GM19397 (cell line): ENCODE measurements at regions not wholly inside any gene's neighbourhood (a gene's known extent, or its start where the extent isn't known, plus 50 kb on each side); places are given as distances from the start of the nearest gene placed in this dataset.

Source experiments
- ATAC-seq: cut with Tn5 transposase; IDR thresholded peaks from one replicate; pipeline ENCODE4 v1.9.1; 2021; ENCODE audit warnings: mild to moderate bottlenecking, moderate library complexity; ENCODE audit not compliant: unreplicated experiment

DNA sequence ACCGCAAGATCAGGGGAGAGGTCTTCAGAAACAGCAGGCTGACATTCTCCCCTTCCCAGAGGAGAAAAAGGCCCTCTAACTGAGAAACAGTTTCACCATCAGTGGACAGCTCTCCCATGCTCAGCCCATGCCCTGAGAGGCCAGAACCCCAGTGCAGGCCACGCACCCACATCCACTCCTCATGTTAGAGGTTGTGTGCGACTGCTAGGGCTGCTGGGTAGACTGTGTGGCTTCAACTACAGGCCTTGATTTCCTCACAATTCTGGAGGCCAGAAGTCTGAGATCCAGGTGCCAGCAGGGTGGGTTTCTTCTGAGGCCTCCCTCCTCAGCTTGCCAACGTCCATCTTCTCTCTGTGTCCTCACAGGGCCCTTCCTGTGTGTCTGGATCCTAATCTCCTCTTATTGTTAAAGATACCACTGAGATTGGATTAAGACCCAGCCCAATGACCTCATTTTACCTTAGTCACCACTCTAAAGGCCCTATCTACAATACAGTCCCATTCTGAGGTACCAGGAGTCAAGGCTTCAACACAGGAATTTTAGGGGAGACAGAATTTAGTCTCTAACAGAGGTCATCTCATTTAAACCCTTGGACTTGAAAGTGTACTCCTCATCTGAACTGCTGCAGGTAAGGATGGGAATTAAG is 67.7 kb upstream of the CD93 start:
- ATAC-seq = no peak

DNA sequence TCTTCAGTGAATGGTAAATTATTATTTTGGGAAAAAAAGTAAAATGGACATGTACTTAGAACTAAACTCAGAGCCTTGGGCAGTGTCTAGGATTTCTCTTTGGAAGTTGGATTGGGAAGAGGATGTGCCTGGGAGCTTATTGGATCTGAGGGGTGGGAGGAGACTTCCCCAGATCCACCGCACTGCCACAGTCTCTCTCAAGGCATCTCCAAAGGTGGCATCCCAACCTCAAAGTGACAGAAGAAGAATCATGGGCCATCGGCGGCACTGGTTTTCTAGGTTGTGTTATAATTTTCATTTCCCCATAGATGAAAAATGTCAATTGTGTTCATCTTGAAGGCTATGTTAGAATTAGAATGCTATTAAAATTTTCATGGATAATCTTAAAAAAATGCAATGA is 66.8 kb upstream of the CD93 start:
- ATAC-seq = no peak

DNA sequence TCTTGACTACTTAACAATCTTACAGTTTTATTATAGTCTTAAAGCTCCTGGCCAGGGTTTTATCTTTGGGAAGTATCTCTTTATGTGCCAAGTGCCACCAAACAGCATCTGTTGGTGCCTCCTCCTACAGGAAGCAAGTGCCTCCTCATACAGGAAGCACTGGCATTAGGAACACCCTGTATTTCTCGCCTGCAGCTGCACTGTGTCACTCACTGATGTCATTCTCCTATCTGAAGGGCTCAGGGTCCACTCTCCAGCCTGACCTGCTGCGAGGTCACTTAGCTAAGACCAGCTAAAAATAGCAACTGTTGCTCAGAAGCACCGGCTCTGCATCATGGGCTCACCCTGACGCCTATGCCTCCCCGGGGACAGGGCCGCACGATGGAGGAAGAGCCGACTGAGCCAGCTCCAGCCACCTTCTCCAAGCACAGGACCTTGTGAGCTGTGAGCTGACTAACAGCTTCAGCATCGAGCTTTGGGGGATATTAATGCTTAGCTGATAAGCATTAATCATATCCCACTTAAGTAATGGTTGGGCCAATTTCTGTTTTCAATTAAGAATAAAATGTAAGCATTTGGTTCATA is 66.3 kb upstream of the CD93 start:
- no peak for ATAC-seq

DNA sequence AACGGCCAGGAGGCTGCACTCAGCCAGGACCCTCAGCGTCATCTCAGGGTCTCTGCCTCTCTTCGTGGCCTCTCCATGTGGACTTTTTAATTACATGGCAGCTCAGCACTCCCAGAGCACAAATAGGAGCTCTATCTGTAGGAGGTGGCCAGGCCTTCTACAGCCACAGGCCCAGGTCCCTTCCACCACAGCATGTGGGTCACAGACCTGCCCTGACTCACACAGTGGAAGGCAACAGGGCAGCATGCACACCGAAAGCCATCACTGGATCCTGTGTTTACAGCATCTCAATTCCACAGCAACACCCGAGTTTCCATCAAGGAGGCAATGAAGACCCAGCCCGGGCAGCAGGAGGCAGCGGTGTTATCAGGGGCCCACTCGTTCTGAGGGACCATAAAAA is 65.8 kb upstream of the CD93 start:
- ATAC-seq = no peak

DNA sequence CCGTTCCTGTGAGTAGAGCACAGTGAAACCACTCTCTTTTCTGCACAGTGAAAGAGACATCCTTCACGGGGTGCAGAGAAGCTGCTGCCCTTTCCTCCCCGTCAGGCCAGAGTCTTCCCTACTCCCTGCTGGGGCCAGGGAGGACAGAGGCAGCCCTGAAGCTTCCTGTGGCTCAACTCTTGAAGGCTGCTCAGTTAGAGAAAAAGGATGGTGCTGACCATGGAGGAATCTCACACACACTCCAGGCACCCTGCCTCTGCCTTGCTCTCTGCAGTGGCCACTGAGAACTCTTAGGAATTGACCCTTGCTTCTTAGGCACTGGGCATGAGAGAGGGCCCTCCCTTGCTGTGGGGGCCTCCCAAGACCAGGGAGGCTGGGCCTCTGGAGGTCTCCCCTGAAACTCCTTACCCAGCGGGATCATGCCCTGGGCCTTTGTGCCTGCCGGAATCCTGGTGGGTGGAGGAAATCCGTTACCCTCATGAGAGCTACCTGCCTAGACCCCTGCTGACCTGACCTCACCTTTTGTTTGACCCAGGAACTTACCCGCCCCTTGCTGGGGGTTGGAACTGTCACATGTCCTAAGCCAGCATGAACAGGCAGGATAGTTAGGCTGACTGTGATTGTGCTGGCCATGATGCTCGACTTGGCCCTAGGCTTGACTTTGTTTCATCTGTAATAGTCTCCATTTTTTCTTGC is 65.0 kb upstream of the CD93 start:
- ATAC-seq = no peak

DNA sequence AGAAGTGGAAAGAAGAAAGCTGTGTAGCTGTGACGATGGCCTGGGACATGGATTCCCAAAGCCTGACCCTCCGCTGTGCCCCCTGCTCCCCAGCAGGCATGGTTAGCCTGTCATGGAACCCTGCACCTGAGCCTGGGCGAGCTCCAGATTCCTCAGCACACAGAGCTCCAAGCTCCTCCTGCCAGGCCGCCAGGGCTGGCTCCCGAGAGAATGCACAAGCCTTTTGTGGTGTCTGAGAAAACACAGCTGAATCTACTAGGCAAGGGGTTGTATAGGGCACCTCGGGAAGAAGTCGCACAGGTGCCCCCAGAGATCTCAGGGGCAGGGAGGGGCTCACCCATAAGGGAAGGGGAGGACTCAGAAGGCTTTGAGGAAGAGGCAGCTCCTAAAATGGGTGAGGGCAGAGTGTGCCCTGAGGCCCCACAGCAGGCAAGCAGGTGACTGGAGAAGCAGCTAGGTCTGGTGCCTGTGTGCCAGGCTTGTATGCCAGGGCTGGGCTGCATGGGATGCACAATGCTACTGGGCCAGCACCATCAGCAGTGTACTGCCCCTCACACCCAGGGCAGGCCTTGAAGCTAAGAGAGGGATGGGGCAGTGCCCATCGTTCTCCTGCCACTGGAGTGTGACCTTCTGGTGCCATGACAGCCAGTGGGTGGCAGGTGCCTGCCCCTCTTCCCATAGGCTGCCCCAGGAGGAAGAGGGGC is 64.3 kb upstream of the CD93 start:
- no peak for ATAC-seq

DNA sequence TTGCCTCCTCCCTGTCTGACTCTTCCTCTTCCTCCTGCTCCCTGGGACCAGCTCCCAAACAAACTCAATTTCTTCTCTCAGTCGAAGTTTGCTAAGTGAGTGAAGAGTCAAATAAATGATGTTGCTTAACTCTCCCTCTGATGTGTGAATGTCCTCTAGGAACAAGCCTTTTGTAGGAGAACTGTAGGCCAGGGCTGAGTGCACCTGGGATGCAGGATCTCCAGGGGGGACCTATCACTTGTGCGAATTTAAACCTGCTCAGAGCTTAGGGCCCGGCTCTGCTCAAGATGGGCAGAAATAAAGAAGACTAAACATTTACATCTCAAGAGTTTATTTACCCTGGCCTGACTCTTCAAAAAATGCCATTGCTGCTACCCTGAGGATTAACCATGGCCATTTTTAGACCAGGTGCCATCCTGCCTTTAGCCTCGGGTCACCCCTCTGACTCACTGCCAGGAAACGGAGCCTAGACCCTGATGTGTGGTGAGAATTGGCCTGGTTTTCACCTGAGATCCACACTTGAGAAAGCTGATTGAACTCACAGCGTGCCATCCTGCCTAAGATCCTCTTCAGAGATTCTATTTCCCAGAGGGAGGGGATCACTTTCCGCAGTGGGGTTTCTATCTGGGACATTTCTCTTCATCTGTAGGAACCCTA is 63.6 kb upstream of the CD93 start:
- no peak for ATAC-seq

DNA sequence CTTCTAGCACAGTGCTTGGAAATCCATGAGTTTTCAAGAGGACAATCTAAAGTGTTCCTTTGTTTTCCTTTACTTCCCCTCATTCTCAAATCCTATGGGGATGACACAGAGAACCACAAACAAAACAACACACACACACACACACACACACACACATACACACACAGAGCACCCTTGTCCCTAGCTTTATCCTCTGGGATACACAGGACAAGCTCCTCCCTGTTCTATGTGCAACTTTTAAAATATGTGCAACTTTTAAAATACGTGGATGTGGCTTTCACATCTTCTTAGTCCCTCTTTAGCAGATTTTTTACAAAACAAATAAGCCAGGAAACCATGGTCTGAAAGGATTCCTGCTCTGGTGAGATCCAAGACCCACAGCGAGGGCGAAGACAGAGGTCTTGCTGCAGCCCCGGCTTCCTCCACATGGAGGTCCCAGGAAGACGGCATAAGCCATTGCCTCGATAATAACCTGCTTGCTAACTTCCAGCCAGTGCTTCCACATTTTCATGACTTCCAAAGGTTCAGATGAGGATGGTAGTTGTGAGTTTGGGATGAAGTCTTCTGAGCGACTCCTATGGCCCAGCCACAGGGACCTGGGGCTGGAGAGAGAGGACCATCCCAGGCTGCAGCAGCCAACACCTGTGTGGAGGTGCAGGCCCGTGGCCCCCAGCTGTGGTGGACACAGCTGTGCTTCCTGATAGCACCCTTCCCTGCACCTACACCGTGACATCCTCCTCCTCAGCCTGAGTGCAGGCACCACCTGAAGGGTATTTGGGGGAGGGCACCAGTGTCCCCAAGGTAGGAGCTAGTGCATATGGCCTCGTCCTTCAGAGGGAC is 62.8 kb upstream of the CD93 start:
- no peak for ATAC-seq

DNA sequence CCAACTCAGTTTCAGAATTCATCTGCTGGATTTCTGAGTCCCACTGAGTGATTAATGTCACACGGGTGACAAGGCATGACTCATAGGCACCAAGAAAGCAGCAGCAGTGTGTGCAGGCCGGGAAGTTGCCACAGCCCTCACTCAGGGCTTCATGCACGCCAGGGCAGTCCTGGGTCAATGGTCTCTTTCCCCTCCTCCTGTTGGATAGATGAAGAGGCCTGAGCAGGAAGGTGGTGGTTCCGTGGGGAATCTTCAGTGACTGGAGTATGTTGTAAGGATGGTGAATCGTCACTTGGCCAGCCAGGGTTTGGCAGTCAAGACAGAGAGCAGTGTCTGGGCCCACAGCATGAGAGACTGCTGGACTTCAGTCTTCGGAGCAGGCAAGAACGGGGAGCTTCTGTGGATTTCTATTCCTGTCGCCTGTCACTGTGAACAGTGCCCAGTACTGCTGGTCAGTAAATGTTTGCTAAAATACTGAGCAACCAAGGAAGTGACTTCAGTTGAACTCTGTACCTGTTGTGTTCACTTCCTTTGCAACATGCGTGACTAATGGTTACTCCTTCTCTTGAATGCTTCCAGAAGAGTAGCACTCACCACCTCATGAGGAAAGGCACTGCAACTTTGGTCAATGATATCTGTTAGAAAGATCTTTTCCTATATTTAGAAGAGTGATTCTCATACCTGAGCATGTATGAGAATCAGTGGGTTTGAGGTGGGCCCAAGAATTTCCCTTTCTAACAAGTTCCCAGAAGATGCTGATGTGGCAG is 62.0 kb upstream of the CD93 start:
- peak; percentile 52 for ATAC-seq

DNA sequence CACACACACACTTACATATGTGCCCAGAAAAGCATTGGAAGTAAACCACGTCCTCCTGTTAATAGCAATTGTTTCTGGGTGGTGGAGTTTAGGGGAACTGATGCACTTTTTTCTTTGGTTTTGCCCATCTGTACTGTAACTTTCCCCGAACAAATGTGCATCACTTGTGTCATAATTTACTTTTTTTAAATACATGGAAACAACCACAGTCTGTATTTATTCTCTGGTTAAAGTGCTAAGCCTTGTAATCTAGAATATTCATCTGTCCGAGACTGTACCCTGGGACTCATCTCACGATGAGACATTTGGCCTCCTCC is 61.5 kb upstream of the CD93 start:
- ATAC-seq = no peak

DNA sequence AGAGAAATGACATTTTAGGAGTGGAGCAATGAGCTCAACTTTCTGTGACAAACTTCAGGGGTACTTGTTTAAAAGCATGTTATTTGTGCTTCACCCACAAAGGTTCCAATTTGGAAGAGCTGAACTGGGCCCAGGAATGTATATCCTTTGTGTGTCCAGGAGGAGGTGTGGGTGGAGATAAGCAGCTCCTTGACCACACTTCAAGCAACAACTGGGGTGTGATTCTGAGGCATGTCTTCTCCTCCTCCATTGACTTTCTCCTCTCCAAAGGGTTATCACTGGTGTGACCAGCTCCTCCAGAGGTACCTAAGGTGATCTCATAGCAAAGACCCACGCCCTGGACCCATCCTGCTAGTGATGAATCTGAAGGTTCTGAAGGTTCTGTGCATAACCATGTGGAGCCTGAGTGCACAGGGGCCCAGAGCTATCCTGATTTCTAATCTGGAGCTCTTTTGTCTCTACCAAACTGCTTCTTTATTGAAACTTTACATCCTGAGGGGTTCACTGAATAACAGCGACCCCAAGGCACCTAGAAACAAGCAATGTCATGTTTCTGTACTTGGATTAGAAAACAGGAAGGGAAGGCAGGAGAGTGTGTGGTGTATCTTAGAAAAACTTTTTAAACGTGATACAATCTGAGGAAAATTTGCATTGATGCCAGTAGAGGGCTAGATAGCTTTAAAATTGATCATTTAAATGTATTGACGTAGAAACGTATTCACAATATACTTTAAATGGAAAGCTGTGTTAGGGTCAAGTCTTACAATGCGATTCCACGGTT is 60.9 kb upstream of the CD93 start:
- ATAC-seq = no peak

DNA sequence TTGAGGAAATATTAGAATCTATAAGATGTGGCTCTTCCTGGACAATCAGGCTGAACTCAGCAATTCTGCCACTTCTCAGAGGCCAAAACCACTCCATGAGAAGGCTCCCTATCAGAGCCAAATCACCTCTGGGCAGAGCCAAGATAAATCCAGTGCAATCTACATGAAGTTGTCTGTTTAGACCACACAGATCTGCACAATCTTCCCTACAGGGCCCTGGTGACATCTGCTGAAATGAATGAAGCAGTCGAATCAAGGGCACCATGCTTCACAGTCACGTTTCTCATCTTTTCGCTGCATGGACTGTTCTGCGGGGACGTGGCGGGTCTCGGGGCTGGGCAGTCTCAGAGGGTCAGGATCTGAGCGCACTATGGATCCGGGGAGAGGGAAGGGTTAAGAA is 60.1 kb upstream of the CD93 start:
- ATAC-seq = no peak

DNA sequence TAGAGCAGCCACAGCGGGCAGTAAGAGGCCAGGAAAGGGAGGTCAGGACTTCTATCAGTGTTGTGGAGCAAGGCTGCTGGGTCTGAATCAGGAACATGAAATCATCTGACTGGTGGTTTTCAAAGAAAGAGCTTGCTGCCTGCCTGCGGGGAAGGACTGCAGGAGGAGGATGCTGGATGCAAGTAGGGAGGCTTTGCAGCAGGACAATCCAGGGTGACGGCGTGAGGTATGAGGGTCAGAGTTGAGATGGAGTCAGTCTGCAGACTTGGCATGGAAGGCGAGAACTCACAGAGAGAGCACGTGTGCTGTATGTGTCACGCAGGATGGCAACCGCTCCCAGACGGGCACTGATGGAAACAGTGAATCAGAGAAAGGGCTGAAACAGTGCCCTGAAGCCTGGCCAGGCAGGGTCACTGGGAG is 59.2 kb upstream of the CD93 start:
- ATAC-seq = no peak

DNA sequence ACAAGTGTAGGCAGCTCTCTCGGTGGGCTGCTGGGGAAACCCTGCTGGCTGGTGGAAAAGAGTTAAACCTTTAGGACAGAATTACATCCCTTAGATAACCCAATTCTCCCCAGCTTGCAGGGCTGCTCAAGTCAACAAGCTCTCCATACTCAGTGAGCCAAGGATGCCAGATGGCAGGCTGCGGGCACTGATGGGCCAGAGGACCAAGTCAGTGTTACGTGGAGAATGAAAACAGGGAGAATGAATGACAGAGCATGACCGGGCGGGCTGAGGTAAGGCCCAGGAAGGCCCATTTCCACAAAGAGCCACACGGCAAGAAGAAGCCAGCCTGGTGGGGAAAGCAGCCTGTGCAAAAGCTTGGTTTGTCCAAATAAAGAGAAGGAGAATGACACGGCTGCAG is 58.7 kb upstream of the CD93 start:
- no peak for ATAC-seq

DNA sequence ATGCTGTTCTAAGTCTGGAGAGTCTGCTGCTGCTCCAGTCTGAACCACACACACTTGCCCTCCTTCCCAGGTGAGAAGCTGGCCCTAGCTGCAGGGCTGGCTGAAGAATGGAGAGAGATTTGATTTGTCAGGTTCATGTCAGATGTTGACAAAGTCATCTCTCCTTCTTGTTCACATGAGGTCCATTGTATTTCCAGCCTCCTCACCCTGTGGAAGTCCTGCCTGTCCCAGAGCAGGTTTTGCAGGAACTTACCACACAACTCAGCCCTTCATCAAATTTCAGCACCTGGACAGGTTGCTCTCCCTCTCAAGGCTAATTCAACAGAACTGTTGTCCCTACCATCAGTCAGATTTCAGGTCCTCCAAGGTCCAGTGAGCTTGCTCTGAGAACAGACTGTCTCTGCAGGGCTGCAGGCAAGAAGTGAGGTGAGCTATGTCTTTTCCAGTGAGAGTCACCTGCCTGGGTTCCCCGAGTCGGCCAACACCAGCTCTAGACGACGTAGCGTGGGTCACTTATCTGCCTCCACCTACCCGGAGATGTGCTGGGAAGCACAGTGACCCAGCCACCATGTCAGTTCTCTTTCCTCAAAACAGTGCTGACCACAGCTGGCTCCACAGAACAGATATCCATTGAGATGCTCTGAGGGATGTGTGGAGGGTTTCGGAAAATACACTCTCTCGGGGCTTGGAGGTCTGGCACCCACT is 58.0 kb upstream of the CD93 start:
- no peak for ATAC-seq

DNA sequence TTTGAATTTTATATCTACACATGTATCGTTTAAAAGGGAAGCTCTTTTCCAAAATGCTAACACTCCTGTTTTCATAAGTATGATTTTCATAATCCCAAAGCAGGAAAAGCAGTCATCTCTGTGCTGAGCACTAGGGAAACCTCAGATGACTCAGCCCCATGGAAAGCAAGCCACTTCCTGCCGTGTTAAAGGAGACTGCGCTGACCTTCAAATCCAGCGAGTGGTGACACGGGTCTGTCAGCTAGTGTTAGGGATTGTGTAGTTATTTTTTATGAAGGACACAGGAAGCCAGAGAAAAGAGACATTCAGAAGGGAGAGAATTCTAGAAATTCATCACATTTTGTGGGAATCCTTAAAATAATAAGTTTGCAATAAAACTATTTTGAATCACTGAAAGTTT is 57.0 kb upstream of the CD93 start:
- ATAC-seq = no peak

DNA sequence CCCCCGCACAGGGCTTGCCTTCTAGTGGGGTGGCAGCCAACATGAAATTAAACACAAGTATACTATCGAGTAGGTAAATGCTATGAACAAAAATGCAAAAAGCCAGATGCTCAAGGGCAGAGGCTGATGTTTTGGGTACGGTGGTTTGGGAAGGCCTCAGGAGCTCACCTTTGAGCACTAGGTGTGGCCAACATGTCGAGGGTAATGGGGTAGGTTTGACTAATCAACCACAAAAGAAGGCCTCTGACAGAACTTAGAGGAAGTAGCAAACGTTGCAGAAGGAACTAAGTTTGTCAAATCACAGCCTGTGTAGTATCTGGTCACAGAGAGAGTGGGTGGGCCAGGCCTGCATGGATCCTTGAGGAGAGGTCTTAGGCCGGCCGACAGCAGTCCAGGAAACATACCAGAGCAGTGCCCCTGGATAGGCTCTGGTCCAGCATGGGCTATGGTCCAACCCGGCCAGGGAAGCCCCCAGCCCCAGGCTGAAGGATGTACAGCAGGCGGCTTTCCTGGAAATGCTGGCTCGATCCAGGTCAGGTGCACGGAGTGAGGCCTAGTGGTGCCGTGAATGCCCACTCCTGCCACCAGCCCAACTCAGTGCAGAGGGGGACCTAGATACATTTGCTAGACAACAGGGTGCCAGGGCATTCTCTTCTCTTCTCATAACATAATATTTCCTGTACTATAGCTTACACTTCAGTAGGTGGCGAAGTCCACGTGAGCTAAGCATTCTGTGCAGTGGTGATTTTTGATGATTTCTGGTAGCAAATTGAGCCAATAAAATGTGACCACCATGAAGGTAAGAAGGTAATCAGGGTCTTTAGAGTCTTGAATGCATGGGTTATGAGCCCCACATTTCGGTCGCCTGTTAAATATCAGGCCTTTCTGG is 56.3 kb upstream of the CD93 start:
- no peak for ATAC-seq
